ENCODE measurements at regions not wholly inside any gene's neighbourhood (a gene's known extent, or its start where the extent isn't known, plus 50 kb on each side); places are given as distances from the start of the nearest gene placed in this dataset.

GRCh38 chr5:122629121-122629677 is 145.7 kb upstream of the SNX2 start:
- no peak for TF ChIP-seq EZH2 (IDR thresholded peaks at IDR 0.05; ENCODE audit: borderline replicate concordance, low read depth, low read length, poor library complexity, severe bottlenecking)
- no peak for TF ChIP-seq CTCF (conservative IDR thresholded peaks at IDR 0.05; ENCODE audit: low read depth, low read length)
